ENCODE measurements at regions not wholly inside any gene's neighbourhood (a gene's known extent, or its start where the extent isn't known, plus 50 kb on each side); places are given as distances from the start of the nearest gene placed in this dataset.

GRCh38 chr2:150264442-150264841 is 223.0 kb downstream of the RND3 start:
- intact Hi-C loops (cut with DNase I; ENCODE audit: low total_unique reads) = no loop called here
- Histone ChIP-seq H3K4me1 (no peaks in the 10 kb centered on the region), H3K9me3 (no peaks in the 10 kb centered on the region), H3K27me3 (no peaks in the 10 kb centered on the region), H3K36me3 (no peaks in the 10 kb centered on the region), H3K4me3 (no peak overlapping the region), H3K27ac (no peak overlapping the region)
- no peak for DNase-seq
- no peak for TF ChIP-seq POLR2AphosphoS5 (IDR thresholded peaks at IDR 0.05)
- WGBS, 5 donors = 80 to 92% (median 84%) methylated on average over 2 of the region's 2 CpGs

GRCh38 chr2:150261691-150262090 is 225.8 kb downstream of the RND3 start:
- Histone ChIP-seq H3K9me3 (no peaks in the 10 kb centered on the region), H3K4me1 (no peaks in the 10 kb centered on the region), H3K27me3 (no peaks in the 10 kb centered on the region), H3K4me3 (no peak overlapping the region), H3K36me3 (no peaks in the 10 kb centered on the region), H3K27ac (no peak overlapping the region)
- intact Hi-C loops (cut with DNase I; ENCODE audit: low total_unique reads) = no loop called here
- DNase-seq = no peak
- 74 to 85% (median 79%) methylated on average over 2 of the region's 2 CpGs for WGBS, 5 donors
- TF ChIP-seq POLR2A (IDR thresholded peaks at IDR 0.05) (no peak), CTCF (IDR thresholded peaks at IDR 0.05) (no peak), POLR2AphosphoS5 (IDR thresholded peaks at IDR 0.05) (no peak), EP300 (IDR thresholded peaks at IDR 0.05) (no peak)

GRCh38 chr2:150260636-150261035 is 226.8 kb downstream of the RND3 start:
- WGBS, 5 donors = 67 to 90% (median 89%) methylated on average over 1 of the region's 1 CpG
- H3K4me3 ChIP-seq = no peak overlapping the region

GRCh38 chr2:150259746-150260145 is 227.7 kb downstream of the RND3 start:
- Histone ChIP-seq H3K4me1 (peaks cover 0 to 12% (median 2%) of the 10 kb centered on the region in 4 donors), H3K36me3 (no peaks in the 10 kb centered on the region), H3K9me3 (no peaks in the 10 kb centered on the region), H3K4me3 (no peak overlapping the region), H3K27ac (no peak overlapping the region), H3K27me3 (no peaks in the 10 kb centered on the region)
- TF ChIP-seq CTCF (IDR thresholded peaks at IDR 0.05) (no peak), EP300 (IDR thresholded peaks at IDR 0.05) (no peak), POLR2A (IDR thresholded peaks at IDR 0.05) (no peak), POLR2AphosphoS5 (IDR thresholded peaks at IDR 0.05) (no peak)
- no peak for DNase-seq
- intact Hi-C loops (cut with DNase I; ENCODE audit: low total_unique reads) = no loop called here
- WGBS, 5 donors = 91 to 100% (median 95%) methylated on average over 1 of the region's 1 CpG

More at GRCh38 chr2:150260636-150261035, 226.8 kb downstream of the RND3 start:
- TF ChIP-seq CTCF (IDR thresholded peaks at IDR 0.05) (no peak), POLR2A (IDR thresholded peaks at IDR 0.05) (no peak)
- intact Hi-C loops (cut with DNase I; ENCODE audit: low total_unique reads) = no loop called here
- no peaks in the 10 kb centered on the region for H3K36me3 ChIP-seq
- DNase-seq = no peak
- peaks cover 0 to 8% (median 2%) of the 10 kb centered on the region in 4 donors for H3K4me1 ChIP-seq
- no peak overlapping the region for H3K27ac ChIP-seq
- H3K9me3 ChIP-seq = no peaks in the 10 kb centered on the region
- no peaks in the 10 kb centered on the region for H3K27me3 ChIP-seq

- 93 to 95% (median 94%) methylated on average over 8 of the region's 8 CpGs for WGBS, 5 donors
Observed at GRCh38 chr2:150258781-150259307, 228.6 kb downstream of the RND3 start.

More at GRCh38 chr2:150258781-150259307, 228.6 kb downstream of the RND3 start:
- intact Hi-C loops (cut with DNase I; ENCODE audit: low total_unique reads) = no loop called here
- no peak for DNase-seq
- H3K36me3 ChIP-seq = no peaks in the 10 kb centered on the region
- no peak overlapping the region for H3K4me3 ChIP-seq
- peaks cover 0 to 12% (median 2%) of the 10 kb centered on the region in 4 donors for H3K4me1 ChIP-seq
- H3K27ac ChIP-seq = no peak overlapping the region
- TF ChIP-seq POLR2A (IDR thresholded peaks at IDR 0.05) = no peak
- no peak for TF ChIP-seq EP300 (IDR thresholded peaks at IDR 0.05)
- no peak for TF ChIP-seq CTCF (IDR thresholded peaks at IDR 0.05)
- no peak for TF ChIP-seq POLR2AphosphoS5 (IDR thresholded peaks at IDR 0.05)
- H3K9me3 ChIP-seq = no peaks in the 10 kb centered on the region
- H3K27me3 ChIP-seq = no peaks in the 10 kb centered on the region

Measured in stomach (tissue), 8 donors.